ENCODE measurements at regions not wholly inside any gene's neighbourhood (a gene's known extent, or its start where the extent isn't known, plus 50 kb on each side); places are given as distances from the start of the nearest gene placed in this dataset.

DNA sequence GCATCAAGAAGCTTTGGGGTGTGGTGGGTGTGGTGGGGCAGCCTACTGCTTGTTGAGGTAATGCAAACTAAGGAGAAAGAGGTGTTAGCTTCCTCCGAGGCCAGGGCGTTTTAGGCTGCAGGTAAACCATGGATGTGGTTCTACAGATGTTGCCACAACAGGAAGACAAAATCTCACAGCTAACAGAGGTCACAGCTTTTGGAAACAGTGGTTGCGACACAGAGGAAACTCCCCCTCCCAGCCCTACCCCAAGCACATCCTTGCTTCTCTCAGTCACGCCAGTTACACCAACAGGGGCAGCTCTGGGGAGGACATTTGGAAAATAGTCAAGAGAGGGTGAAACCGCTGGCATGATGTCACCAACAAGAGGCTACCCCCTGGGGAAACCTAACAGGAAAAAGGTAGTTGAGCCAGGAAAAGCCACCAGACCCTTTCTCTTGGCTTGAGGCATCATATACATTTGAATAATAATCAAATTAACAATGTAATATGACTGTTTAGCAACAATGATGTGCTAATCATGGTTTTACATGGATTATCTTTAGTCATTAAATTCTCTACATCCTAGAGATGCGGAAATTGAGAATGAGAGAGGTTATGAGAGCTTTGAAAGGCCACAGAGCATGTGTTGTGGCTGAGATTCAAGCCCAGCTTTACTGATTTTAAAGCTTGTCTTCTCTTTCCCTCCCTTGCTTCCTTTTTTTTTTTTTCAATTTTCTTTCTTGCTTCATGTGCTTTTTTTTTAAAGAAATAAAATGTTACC is 82.2 kb upstream of the IL12B start:
- TF ChIP-seq, protein P1, sequence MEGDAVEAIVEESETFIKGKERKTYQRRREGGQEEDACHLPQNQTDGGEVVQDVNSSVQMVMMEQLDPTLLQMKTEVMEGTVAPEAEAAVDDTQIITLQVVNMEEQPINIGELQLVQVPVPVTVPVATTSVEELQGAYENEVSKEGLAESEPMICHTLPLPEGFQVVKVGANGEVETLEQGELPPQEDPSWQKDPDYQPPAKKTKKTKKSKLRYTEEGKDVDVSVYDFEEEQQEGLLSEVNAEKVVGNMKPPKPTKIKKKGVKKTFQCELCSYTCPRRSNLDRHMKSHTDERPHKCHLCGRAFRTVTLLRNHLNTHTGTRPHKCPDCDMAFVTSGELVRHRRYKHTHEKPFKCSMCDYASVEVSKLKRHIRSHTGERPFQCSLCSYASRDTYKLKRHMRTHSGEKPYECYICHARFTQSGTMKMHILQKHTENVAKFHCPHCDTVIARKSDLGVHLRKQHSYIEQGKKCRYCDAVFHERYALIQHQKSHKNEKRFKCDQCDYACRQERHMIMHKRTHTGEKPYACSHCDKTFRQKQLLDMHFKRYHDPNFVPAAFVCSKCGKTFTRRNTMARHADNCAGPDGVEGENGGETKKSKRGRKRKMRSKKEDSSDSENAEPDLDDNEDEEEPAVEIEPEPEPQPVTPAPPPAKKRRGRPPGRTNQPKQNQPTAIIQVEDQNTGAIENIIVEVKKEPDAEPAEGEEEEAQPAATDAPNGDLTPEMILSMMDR (IDR thresholded peaks at IDR 0.05; ENCODE audit: control extremely low read depth, extremely low read depth): no peak
- no peak overlapping the region for H3K4me3 ChIP-seq
- 23 to 40% methylated on average over 6 of the region's 6 CpGs for WGBS, 2 donors
- peak; percentile 39 for ATAC-seq (ENCODE audit: insufficient read depth, low FRiP score)
- no peak overlapping the region for H3K9ac ChIP-seq (ENCODE audit: insufficient read depth in 1 of 2, low read length in 2 of 2)
- no peaks in the 10 kb centered on the region for H3K27me3 ChIP-seq (ENCODE audit: control insufficient read depth in 3 of 3, insufficient read depth in 3 of 3, low read length in 2 of 3)
- H3K27ac ChIP-seq (ENCODE audit: low read depth in 1 of 2, low read length in 1 of 2): no peak overlapping the region
- no peaks in the 10 kb centered on the region for H3K9me3 ChIP-seq (ENCODE audit: control insufficient read depth in 4 of 4, insufficient read depth in 3 of 4, low read length in 3 of 4)
- peak; percentile 7 to 23 (median 16) for DNase-seq
- no peaks in the 10 kb centered on the region for H3K4me1 ChIP-seq (ENCODE audit: control insufficient read depth in 5 of 5, insufficient read depth in 5 of 5, low read length in 5 of 5)
- no peaks in the 10 kb centered on the region for H3K36me3 ChIP-seq (ENCODE audit: control insufficient read depth in 4 of 4, insufficient read depth in 4 of 4, low read length in 4 of 4)

DNA sequence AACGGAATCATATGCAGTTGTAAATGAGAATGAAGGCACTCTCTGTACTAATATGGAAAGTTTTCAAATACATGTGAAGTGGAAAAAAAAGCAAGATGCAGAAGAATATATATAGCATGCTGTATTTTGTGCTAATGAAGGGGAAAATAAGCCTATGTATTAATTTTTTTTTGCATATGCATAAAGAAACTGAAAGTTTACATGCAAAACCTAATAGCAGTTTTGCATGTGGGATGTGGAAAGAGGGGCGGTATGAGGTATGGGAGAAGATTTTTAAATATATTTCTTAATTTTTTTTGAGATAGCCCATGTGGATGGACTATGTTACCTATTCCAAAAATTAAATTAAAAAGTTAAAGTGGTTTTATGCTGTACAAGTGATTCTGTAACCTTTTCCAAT is 83.7 kb upstream of the IL12B start:
- H3K36me3 ChIP-seq (ENCODE audit: control insufficient read depth in 4 of 4, insufficient read depth in 4 of 4, low read length in 4 of 4): no peaks in the 10 kb centered on the region
- H3K9ac ChIP-seq (ENCODE audit: insufficient read depth in 1 of 2, low read length in 2 of 2): no peak overlapping the region
- H3K4me3 ChIP-seq: no peak overlapping the region
- 91 to 98% methylated on average over 2 of the region's 2 CpGs for WGBS, 2 donors
- no peaks in the 10 kb centered on the region for H3K27me3 ChIP-seq (ENCODE audit: control insufficient read depth in 3 of 3, insufficient read depth in 3 of 3, low read length in 2 of 3)
- H3K4me1 ChIP-seq (ENCODE audit: control insufficient read depth in 5 of 5, insufficient read depth in 5 of 5, low read length in 5 of 5): no peaks in the 10 kb centered on the region
- TF ChIP-seq, protein P1 (IDR thresholded peaks at IDR 0.05; ENCODE audit: control extremely low read depth, extremely low read depth): no peak
- H3K9me3 ChIP-seq (ENCODE audit: control insufficient read depth in 4 of 4, insufficient read depth in 3 of 4, low read length in 3 of 4): no peaks in the 10 kb centered on the region
- DNase-seq: no peak
- no peak overlapping the region for H3K27ac ChIP-seq (ENCODE audit: low read depth in 1 of 2, low read length in 1 of 2)
- ATAC-seq (ENCODE audit: insufficient read depth, low FRiP score): no peak

DNA sequence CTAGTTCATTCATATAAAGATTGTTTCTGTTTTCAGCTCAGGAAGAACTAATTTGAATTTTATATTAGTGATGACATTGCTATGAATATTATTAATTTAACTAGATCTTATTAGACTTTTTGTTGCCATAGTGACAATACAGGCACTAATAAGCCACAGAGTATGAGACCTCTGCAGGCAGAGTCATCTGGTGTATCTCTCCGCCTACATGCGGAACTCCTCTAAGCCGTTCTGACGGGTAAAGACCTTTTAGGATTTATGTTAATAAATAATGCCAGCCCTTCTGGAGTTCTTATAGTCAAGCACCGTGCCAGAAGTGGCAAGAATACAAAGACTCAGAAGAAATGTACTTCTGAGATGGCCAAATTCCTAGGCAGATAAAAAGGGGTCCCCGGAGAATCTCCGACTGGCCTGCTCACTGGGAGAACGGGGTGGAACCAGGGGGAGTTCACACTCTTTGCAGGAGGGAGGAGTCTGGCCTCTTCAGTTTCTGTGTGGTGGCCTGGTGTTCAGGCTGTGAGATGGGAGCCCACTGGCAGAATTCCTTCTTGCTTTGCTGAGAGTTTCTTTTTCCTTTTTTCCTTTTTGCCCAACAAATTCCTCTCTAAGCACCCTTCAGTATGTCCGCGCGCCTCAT is 85.1 kb upstream of the IL12B start:
- Histone ChIP-seq H3K36me3 (ENCODE audit: control insufficient read depth in 4 of 4, insufficient read depth in 4 of 4, low read length in 4 of 4) (no peaks in the 10 kb centered on the region), H3K4me3 (no peak overlapping the region), H3K4me1 (ENCODE audit: control insufficient read depth in 5 of 5, insufficient read depth in 5 of 5, low read length in 5 of 5) (no peaks in the 10 kb centered on the region), H3K9me3 (ENCODE audit: control insufficient read depth in 4 of 4, insufficient read depth in 3 of 4, low read length in 3 of 4) (no peaks in the 10 kb centered on the region), H3K27me3 (ENCODE audit: control insufficient read depth in 3 of 3, insufficient read depth in 3 of 3, low read length in 2 of 3) (no peaks in the 10 kb centered on the region), H3K9ac (ENCODE audit: insufficient read depth in 1 of 2, low read length in 2 of 2) (no peak overlapping the region), H3K27ac (ENCODE audit: low read depth in 1 of 2, low read length in 1 of 2) (no peak overlapping the region)
- ATAC-seq (ENCODE audit: insufficient read depth, low FRiP score) (no peak), DNase-seq (peak in 2 of 3 donors; percentile 13 to 22)
- 73 to 80% methylated on average over 11 of the region's 11 CpGs for WGBS, 2 donors
- TF ChIP-seq, protein P1 (IDR thresholded peaks at IDR 0.05; ENCODE audit: control extremely low read depth, extremely low read depth): no peak
